PC-9 (cell line): ENCODE measurements at regions not wholly inside any gene's neighbourhood (a gene's known extent, or its start where the extent isn't known, plus 50 kb on each side); places are given as distances from the start of the nearest gene placed in this dataset.

ENCODE experiments used
- EZH2 ChIP-seq: fragments of 200-600 bp; sonication (generic); IDR thresholded peaks from 2 replicates; pipeline ENCODE4 v1.8.0; 2017; ENCODE audit warnings: antibody characterized with exemption, low read depth
- TF ChIP-seq, protein P1 (sequence below): fragments of 200-600 bp; sonication (generic); conservative IDR thresholded peaks from 2 replicates; pipeline ENCODE4 v1.6.1; 2017; ENCODE audit warnings: mixed run types, antibody characterized with exemption, mild to moderate bottlenecking, moderate library complexity

- TF ChIP-seq, protein P1, sequence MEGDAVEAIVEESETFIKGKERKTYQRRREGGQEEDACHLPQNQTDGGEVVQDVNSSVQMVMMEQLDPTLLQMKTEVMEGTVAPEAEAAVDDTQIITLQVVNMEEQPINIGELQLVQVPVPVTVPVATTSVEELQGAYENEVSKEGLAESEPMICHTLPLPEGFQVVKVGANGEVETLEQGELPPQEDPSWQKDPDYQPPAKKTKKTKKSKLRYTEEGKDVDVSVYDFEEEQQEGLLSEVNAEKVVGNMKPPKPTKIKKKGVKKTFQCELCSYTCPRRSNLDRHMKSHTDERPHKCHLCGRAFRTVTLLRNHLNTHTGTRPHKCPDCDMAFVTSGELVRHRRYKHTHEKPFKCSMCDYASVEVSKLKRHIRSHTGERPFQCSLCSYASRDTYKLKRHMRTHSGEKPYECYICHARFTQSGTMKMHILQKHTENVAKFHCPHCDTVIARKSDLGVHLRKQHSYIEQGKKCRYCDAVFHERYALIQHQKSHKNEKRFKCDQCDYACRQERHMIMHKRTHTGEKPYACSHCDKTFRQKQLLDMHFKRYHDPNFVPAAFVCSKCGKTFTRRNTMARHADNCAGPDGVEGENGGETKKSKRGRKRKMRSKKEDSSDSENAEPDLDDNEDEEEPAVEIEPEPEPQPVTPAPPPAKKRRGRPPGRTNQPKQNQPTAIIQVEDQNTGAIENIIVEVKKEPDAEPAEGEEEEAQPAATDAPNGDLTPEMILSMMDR, result no peak
- no peak for TF ChIP-seq EZH2
Measured at GRCh38 chr9:108445431-108446071, 410.2 kb downstream of the ACTL7B start.
